ENCODE measurements at regions not wholly inside any gene's neighbourhood (a gene's known extent, or its start where the extent isn't known, plus 50 kb on each side); places are given as distances from the start of the nearest gene placed in this dataset.

DNA sequence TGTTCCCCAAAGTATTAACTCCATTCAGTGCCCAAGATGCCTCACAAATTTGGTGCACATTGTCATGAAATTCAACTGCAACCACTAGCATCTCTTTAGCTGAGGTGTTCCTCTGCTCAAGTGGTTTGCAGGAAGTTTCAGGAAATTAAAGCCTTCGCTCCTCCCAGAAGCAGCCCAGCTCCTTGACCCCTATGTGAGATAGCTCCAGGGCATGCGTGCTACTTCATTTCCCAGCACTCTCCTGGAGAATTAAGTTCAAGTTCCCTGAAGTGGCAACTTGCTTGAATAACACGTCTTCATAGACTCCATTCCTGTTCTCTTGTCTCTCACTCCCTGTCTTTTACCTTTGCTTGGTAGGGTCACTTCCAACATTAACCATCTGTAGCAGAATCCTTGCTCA is 750.3 kb downstream of the REEP3 start:
- Histone ChIP-seq H3K4me3 (no peak overlapping the region), H3K36me3 (no peaks in the 10 kb centered on the region), H3K27me3 (no peaks in the 10 kb centered on the region), H3K9me3 (no peaks in the 10 kb centered on the region), H3K4me1 (no peaks in the 10 kb centered on the region), H3K27ac (no peak overlapping the region)
- DNase-seq (ENCODE audit: low spot score in 2 of 2) = no peak
- 61% methylated on average over 3 of the region's 3 CpGs for WGBS
- no peak for TF ChIP-seq POLR2AphosphoS5 (IDR thresholded peaks at IDR 0.05)
- no peak for TF ChIP-seq POLR2A (IDR thresholded peaks at IDR 0.05)
- TF ChIP-seq CTCF (IDR thresholded peaks at IDR 0.05) = no peak
- no peak for TF ChIP-seq EP300 (IDR thresholded peaks at IDR 0.05)

GRCh38 chr10:64271983-64272382 is 750.8 kb downstream of the REEP3 start:
- H3K4me1 ChIP-seq = no peaks in the 10 kb centered on the region
- no peaks in the 10 kb centered on the region for H3K9me3 ChIP-seq
- 41% methylated on average over 3 of the region's 3 CpGs for WGBS
- H3K27ac ChIP-seq = no peak overlapping the region
- no peak for DNase-seq (ENCODE audit: low spot score in 2 of 2)
- TF ChIP-seq POLR2AphosphoS5 (IDR thresholded peaks at IDR 0.05) (no peak), POLR2A (IDR thresholded peaks at IDR 0.05) (no peak), EP300 (IDR thresholded peaks at IDR 0.05) (no peak), CTCF (IDR thresholded peaks at IDR 0.05) (no peak)
- H3K4me3 ChIP-seq = no peak overlapping the region
- H3K27me3 ChIP-seq = no peaks in the 10 kb centered on the region
- H3K36me3 ChIP-seq = no peaks in the 10 kb centered on the region

DNA sequence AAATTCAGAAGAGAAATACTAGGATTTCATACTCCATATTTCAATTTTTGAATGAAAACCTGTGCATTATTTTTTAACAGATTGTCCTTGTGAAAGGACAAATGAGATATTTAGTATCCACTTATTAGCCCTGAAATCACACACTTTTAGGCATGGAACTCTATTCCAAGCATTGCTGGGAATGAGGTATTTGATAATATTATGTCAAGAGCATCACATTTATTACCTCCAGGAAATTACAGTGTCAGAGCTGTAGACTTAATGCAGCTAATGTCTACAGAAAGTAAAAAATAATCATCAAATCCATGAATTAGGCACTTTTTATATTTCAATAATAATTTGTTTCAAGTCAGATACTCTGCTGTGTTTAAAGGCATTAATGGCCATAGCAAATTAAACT is 753.8 kb downstream of the REEP3 start:
- no peak for DNase-seq (ENCODE audit: low spot score in 2 of 2)
- Histone ChIP-seq H3K27ac (no peak overlapping the region), H3K36me3 (no peaks in the 10 kb centered on the region), H3K27me3 (no peaks in the 10 kb centered on the region), H3K4me3 (no peak overlapping the region), H3K4me1 (no peaks in the 10 kb centered on the region), H3K9me3 (no peaks in the 10 kb centered on the region)
- TF ChIP-seq POLR2AphosphoS5 (IDR thresholded peaks at IDR 0.05) (no peak), POLR2A (IDR thresholded peaks at IDR 0.05) (no peak), EP300 (IDR thresholded peaks at IDR 0.05) (no peak), CTCF (IDR thresholded peaks at IDR 0.05) (no peak)

GRCh38 chr10:64275774-64276173 is 754.6 kb downstream of the REEP3 start:
- Histone ChIP-seq H3K36me3 (no peaks in the 10 kb centered on the region), H3K4me3 (no peak overlapping the region), H3K9me3 (no peaks in the 10 kb centered on the region), H3K4me1 (no peaks in the 10 kb centered on the region), H3K27ac (no peak overlapping the region), H3K27me3 (no peaks in the 10 kb centered on the region)
- no peak for DNase-seq (ENCODE audit: low spot score in 2 of 2)
- WGBS = 74% methylated on average over 2 of the region's 2 CpGs
- TF ChIP-seq CTCF (IDR thresholded peaks at IDR 0.05) = no peak
- TF ChIP-seq POLR2A (IDR thresholded peaks at IDR 0.05) = no peak
- no peak for TF ChIP-seq POLR2AphosphoS5 (IDR thresholded peaks at IDR 0.05)
- TF ChIP-seq EP300 (IDR thresholded peaks at IDR 0.05) = no peak

GRCh38 chr10:64277536-64277935 is 756.3 kb downstream of the REEP3 start:
- H3K4me1 ChIP-seq = no peaks in the 10 kb centered on the region
- H3K36me3 ChIP-seq = no peaks in the 10 kb centered on the region
- TF ChIP-seq POLR2AphosphoS5 (IDR thresholded peaks at IDR 0.05) = no peak
- TF ChIP-seq EP300 (IDR thresholded peaks at IDR 0.05) = no peak
- TF ChIP-seq POLR2A (IDR thresholded peaks at IDR 0.05) = no peak
- TF ChIP-seq CTCF (IDR thresholded peaks at IDR 0.05) = no peak
- H3K4me3 ChIP-seq = no peak overlapping the region
- H3K27ac ChIP-seq = no peak overlapping the region
- no peaks in the 10 kb centered on the region for H3K9me3 ChIP-seq
- no peak for DNase-seq (ENCODE audit: low spot score in 2 of 2)
- no peaks in the 10 kb centered on the region for H3K27me3 ChIP-seq
- 51% methylated on average over 3 of the region's 3 CpGs for WGBS
